Thyroid gland (tissue), 4 donors: ENCODE measurements at regions not wholly inside any gene's neighbourhood (a gene's known extent, or its start where the extent isn't known, plus 50 kb on each side); places are given as distances from the start of the nearest gene placed in this dataset.

Experiments used
- DNase-seq, 2 donors: peaks; one replicate each; pipeline ENCODE4 v3.0.0-alpha.2; 2019
- H3K27ac ChIP-seq, 3 donors: fragments of 200-600 bp; sonication (generic); 1 replicate in 2 of 3; 2 replicates in 1 of 3; pipeline ENCODE4 v1.5.1; 2016 to 2019; ENCODE audit warnings: mild to moderate bottlenecking in 1 of 3, moderate library complexity in 1 of 3
- H3K27me3 ChIP-seq: fragments of 200-600 bp; sonication (generic); one replicate; pipeline ENCODE4 v1.5.1; 2019
- H3K36me3 ChIP-seq, 2 donors: fragments of 200-600 bp; sonication (generic); one replicate each; pipeline ENCODE4 v1.5.1; 2016 to 2019
- H3K4me1 ChIP-seq, 2 donors: fragments of 200-600 bp; sonication (generic); one replicate each; pipeline ENCODE4 v1.5.1; 2017 to 2019
- H3K4me3 ChIP-seq, 3 donors: fragments of 200-600 bp; sonication (generic); replicated peaks in 1 of 3; 1 replicate in 2 of 3; 2 replicates in 1 of 3; pipeline ENCODE4 v1.5.1; 2016; ENCODE audit warnings: mild to moderate bottlenecking in 1 of 3
- H3K9me3 ChIP-seq: fragments of 200-600 bp; sonication (generic); one replicate; pipeline ENCODE4 v1.5.1; 2017
- CTCF ChIP-seq, 6 experiments: fragments of 200-600 bp in 3 of 6; fragments of 450-650 bp in 3 of 6; sonication (generic) in 3 of 6; IDR thresholded peaks; one replicate each; pipeline ENCODE4 v1.5.1; 2016 to 2019; ENCODE audit warnings: antibody characterized with exemption in 6 of 6, mild to moderate bottlenecking in 2 of 6, inconsistent platforms in 1 of 6, moderate library complexity in 1 of 6
- POLR2A ChIP-seq, 2 donors: fragments of 450-650 bp; IDR thresholded peaks; one replicate each; pipeline ENCODE4 v1.6.1; 2017; ENCODE audit warnings: antibody characterized with exemption in 2 of 2, mild to moderate bottlenecking in 2 of 2, moderate library complexity in 1 of 2
- WGBS, 2 donors: methylation state at CpG; one replicate each; pipeline ENCODE4 v1.1.5; 2017; 5-methylcytosine and 5-hydroxymethylcytosine counted together
- intact Hi-C: fragments of 100-400 bp; cut with DNase I; formaldehyde crosslinking; loops from one replicate; pipeline ENCODE4 v1.15.1; 2023

DNA sequence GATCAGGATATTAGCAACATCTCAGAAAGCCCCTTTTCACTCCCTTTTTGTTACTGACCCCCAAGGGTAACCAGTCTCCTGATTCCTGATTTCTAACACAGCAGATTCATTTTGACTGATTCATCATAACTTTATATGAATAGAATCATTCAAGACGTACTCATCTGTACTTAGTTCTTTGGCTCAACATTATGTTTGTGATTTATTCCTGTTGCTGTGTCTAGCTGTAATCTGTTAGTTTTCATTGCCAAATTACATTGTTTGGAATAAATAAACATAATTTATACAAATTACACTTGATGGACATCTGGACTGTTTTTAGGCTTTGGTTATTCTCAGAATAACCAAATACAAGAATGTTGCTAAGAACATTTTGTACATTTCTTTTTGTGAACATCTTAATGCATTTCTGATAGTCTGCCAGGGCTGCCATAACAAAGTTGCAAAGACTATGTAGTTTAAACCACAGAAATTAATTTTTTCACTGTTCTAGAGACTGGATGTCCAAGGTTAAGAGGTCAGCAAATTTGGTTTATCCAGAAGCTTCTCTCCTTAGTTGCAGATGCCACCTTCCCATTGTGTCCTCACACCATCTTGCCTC is 62.8 kb upstream of the EDNRB start:
- TF ChIP-seq POLR2A (IDR thresholded peaks at IDR 0.05) (no peak), CTCF (IDR thresholded peaks at IDR 0.05) (no peak)
- Histone ChIP-seq H3K4me1 (no peaks in the 10 kb centered on the region), H3K27me3 (no peaks in the 10 kb centered on the region), H3K4me3 (no peak overlapping the region), H3K36me3 (no peaks in the 10 kb centered on the region), H3K9me3 (no peaks in the 10 kb centered on the region), H3K27ac (peak overlapping the region in 2 of 3 donors; percentile 2 to 61)
- WGBS, 2 donors = 58 to 61% methylated on average over 1 of the region's 1 CpG
- DNase-seq = no peak
- intact Hi-C loops = no loop called here

GRCh38 chr13:77980592-77980991 is 62.0 kb upstream of the EDNRB start:
- DNase-seq = no peak
- peak overlapping the region in 2 of 3 donors; percentile 2 to 61 for H3K27ac ChIP-seq
- H3K4me3 ChIP-seq = no peak overlapping the region
- H3K27me3 ChIP-seq = no peaks in the 10 kb centered on the region
- TF ChIP-seq CTCF (IDR thresholded peaks at IDR 0.05) (no peak), POLR2A (IDR thresholded peaks at IDR 0.05) (no peak)
- intact Hi-C loops = no loop called here
- H3K36me3 ChIP-seq = no peaks in the 10 kb centered on the region
- no peaks in the 10 kb centered on the region for H3K4me1 ChIP-seq
- no peaks in the 10 kb centered on the region for H3K9me3 ChIP-seq
- WGBS, 2 donors = 70 to 75% methylated on average over 2 of the region's 2 CpGs

GRCh38 chr13:77979721-77980385 is 61.2 kb upstream of the EDNRB start:
- Histone ChIP-seq H3K4me3 (no peak overlapping the region), H3K4me1 (no peaks in the 10 kb centered on the region), H3K9me3 (no peaks in the 10 kb centered on the region), H3K27me3 (no peaks in the 10 kb centered on the region), H3K27ac (no peak overlapping the region), H3K36me3 (no peaks in the 10 kb centered on the region)
- WGBS, 2 donors = 86 to 88% methylated on average over 3 of the region's 3 CpGs
- intact Hi-C loops = no loop called here
- TF ChIP-seq CTCF (IDR thresholded peaks at IDR 0.05) (no peak), POLR2A (IDR thresholded peaks at IDR 0.05) (no peak)
- no peak for DNase-seq

GRCh38 chr13:77975358-77976042 is 56.9 kb upstream of the EDNRB start:
- intact Hi-C loops = no loop called here
- Histone ChIP-seq H3K4me3 (no peak overlapping the region), H3K27ac (no peak overlapping the region), H3K27me3 (no peaks in the 10 kb centered on the region), H3K9me3 (no peaks in the 10 kb centered on the region), H3K4me1 (no peaks in the 10 kb centered on the region), H3K36me3 (no peaks in the 10 kb centered on the region)
- no peak for DNase-seq
- 91 to 97% methylated on average over 9 to 14 of the region's 14 CpGs for WGBS, 2 donors
- no peak for TF ChIP-seq CTCF (IDR thresholded peaks at IDR 0.05)
- TF ChIP-seq POLR2A (IDR thresholded peaks at IDR 0.05) = no peak

- Histone ChIP-seq H3K27me3 (no peaks in the 10 kb centered on the region), H3K27ac (no peak overlapping the region), H3K4me1 (no peaks in the 10 kb centered on the region), H3K36me3 (no peaks in the 10 kb centered on the region), H3K4me3 (no peak overlapping the region), H3K9me3 (no peaks in the 10 kb centered on the region)
- DNase-seq = no peak
- 88 to 90% methylated on average over 5 of the region's 5 CpGs for whole genome bisulfite sequencing, 2 donors
- intact Hi-C loops = no loop called here
- TF ChIP-seq CTCF (IDR thresholded peaks at IDR 0.05) (no peak), POLR2A (IDR thresholded peaks at IDR 0.05) (no peak)
Measured at GRCh38 chr13:77969299-77969698, 50.7 kb upstream of the EDNRB start.
